Heart right ventricle (tissue), 16 donors: ENCODE measurements at regions not wholly inside any gene's neighbourhood (a gene's known extent, or its start where the extent isn't known, plus 50 kb on each side); places are given as distances from the start of the nearest gene placed in this dataset.
"Not testable (repeated sequence)": the region's sequence is repeated elsewhere in the genome, so short reads cannot be mapped to it uniquely, and the experiment has no call there.

Experiments used
- ATAC-seq, 8 donors: fragments of 200-7000 bp; cut with Tn5 transposase; one replicate each; pipeline ENCODE4 v1.9.1; 2020; ENCODE audit warnings: mild to moderate bottlenecking in 8 of 8, moderate library complexity in 8 of 8, moderate number of reproducible peaks in 1 of 8
- DNase-seq, 2 donors: peaks; one replicate each; pipeline ENCODE4 v3.0.0-alpha.2; 2020
- H3K27ac ChIP-seq, 10 donors: fragments of 200-600 bp; sonication (generic) in 2 of 10; one replicate each; pipeline versions ENCODE4 v1.5.0 to v1.8.0; 2020 to 2022; ENCODE audit warnings: mild to moderate bottlenecking in 3 of 10
- H3K27me3 ChIP-seq, 7 donors: fragments of 200-600 bp; one replicate each; pipeline ENCODE4 v1.8.0; 2021 to 2022; ENCODE audit warnings: mild to moderate bottlenecking in 2 of 7
- H3K36me3 ChIP-seq, 9 donors: fragments of 200-600 bp; sonication (generic) in 1 of 9; one replicate each; pipeline versions ENCODE4 v1.5.0 to v1.8.0; 2020 to 2022; ENCODE audit warnings: mild to moderate bottlenecking in 2 of 9
- H3K4me1 ChIP-seq, 9 donors: fragments of 200-600 bp; sonication (generic) in 1 of 9; one replicate each; pipeline versions ENCODE4 v1.5.0 to v1.8.0; 2020 to 2022; ENCODE audit warnings: mild to moderate bottlenecking in 4 of 9
- H3K4me3 ChIP-seq, 10 donors: fragments of 200-600 bp; sonication (generic) in 2 of 10; one replicate each; pipeline versions ENCODE4 v1.5.0 to v1.8.0; 2020 to 2022; ENCODE audit warnings: mild to moderate bottlenecking in 7 of 10, moderate library complexity in 2 of 10
- H3K9me3 ChIP-seq, 11 donors: fragments of 200-600 bp in 10 of 11; sonication (generic) in 2 of 11; one replicate each; pipeline versions ENCODE4 v1.5.0 to v1.8.0; 2013 to 2022; ENCODE audit warnings: mild to moderate bottlenecking in 2 of 11, control low read depth in 1 of 11, moderate library complexity in 1 of 11
- CTCF ChIP-seq, 9 donors: fragments of 200-600 bp; sonication (generic) in 2 of 9; IDR thresholded peaks; one replicate each; pipeline versions ENCODE4 v1.5.0 to v1.8.0; 2021 to 2022; ENCODE audit warnings: antibody characterized with exemption in 9 of 9, mild to moderate bottlenecking in 5 of 9, moderate library complexity in 1 of 9
- WGBS, 2 donors: extraction: QIAGEN DNeasy Blood & Tissue Kit; methylation state at CpG; one replicate each; pipeline ENCODE4 v1.1.7; 2013; ENCODE audit warnings: inconsistent platforms in 1 of 2; 5-methylcytosine and 5-hydroxymethylcytosine counted together
- intact Hi-C, 10 donors: fragments of 100-400 bp; cut with DNase I; formaldehyde crosslinking; loops; one replicate each; pipeline versions ENCODE4 v1.11.1 to v1.14.2; 2022
- donor health status: Arrhythmogenic right ventricular cardiomyopathy.
- donor health status: ischemic (EF 13 %, LVEDD 7.1; RV severe dilation, severe dysfunction).
- donor health status: healthy with polysubstance abuse.
- donor health status: DM: no; HTN: yes; CAD: no.
- donor health status: DM: no; HTN: no; CAD: no.
- donor health status: ischemic (EF 25% LVEDD 6.9; RV normal size, moderate dysfunction).
- donor health status: ischemic (EF 25% LVEDD 5.7; RV mildly dilated, moderate dysfunction).
- donor health status: healthy.
- donor health status: DM: yes; HTN: yes; CAD: no.
- donor health status: Ischemic cardiomyopathy.
- donor health status: ischemic (EF 35%, LVEDD 5.7; RV mildly dilated, moderate dysfunction).
- donor health status: nonischemic (EF 11% LVEDD 7.7; RV severe dilation, severe dysfunction).
- donor health status: DM: yes; HTN: yes; CAD: no.
- donor health status: PGD.
- donor health status: ischemic (EF 29% LVEDD 5.4; RV normal size, mild dysfunction).
- donor health status: nonischemic (EF 23%, LVEDD 6.1; RV moderate dilation, normal function).

- no peaks in the 10 kb centered on the region for H3K27me3 ChIP-seq
- H3K9me3 ChIP-seq = no peaks in the 10 kb centered on the region
- peaks cover 0 to 90% (median 10%) of the 10 kb centered on the region in 9 donors for H3K36me3 ChIP-seq
- H3K27ac ChIP-seq = peak overlapping the region in 2 of 10 donors; percentile 9 to 60
- peaks cover 0 to 18% (median 10%) of the 10 kb centered on the region in 9 donors for H3K4me1 ChIP-seq
- no peak for TF ChIP-seq CTCF (IDR thresholded peaks at IDR 0.05)
- intact Hi-C loops = no loop called here
- no peak for DNase-seq
- 57 to 71% methylated on average over 4 of the region's 4 CpGs for WGBS, 2 donors
- no peak for ATAC-seq
- H3K4me3 ChIP-seq = no peak overlapping the region
Measured at GRCh38 chr21:36229181-36229580, 72.6 kb downstream of the DOP1B start.

GRCh38 chr21:36231444-36231843 lies 74.8 kb downstream of the DOP1B start:
- H3K27me3 ChIP-seq, DNase-seq, H3K27ac ChIP-seq, ATAC-seq, H3K4me3 ChIP-seq, H3K9me3 ChIP-seq: not testable (repeated sequence)
- peaks cover 0 to 69% (median 10%) of the 10 kb centered on the region in 9 donors for H3K36me3 ChIP-seq
- H3K4me1 ChIP-seq = peaks cover 0 to 31% (median 14%) of the 10 kb centered on the region in 9 donors
- WGBS, 2 donors = 95 to 100% methylated on average over 3 of the region's 3 CpGs
- intact Hi-C loops = loop anchor here in 1 of 10 donors (10.0 kb wide), 1 partner anchor 77 kb away; the partner anchor contains the start of gene DOP1B

- intact Hi-C loops = loop anchor here in 1 of 10 donors (10.0 kb wide), 1 partner anchor 78 kb away; the partner anchor contains the start of gene DOP1B
- no peak for DNase-seq
- Histone ChIP-seq H3K36me3 (peaks cover 0 to 68% (median 10%) of the 10 kb centered on the region in 9 donors), H3K9me3 (no peaks in the 10 kb centered on the region), H3K27me3 (no peaks in the 10 kb centered on the region), H3K27ac (peak overlapping the region in 7 of 10 donors; percentile 4 to 70 (median 47)), H3K4me1 (peaks cover 0 to 31% (median 14%) of the 10 kb centered on the region in 9 donors), H3K4me3 (no peak overlapping the region)
- TF ChIP-seq CTCF (IDR thresholded peaks at IDR 0.05) = no peak
- 58 to 76% methylated on average over 9 of the region's 9 CpGs for WGBS, 2 donors
- peak in 6 of 8 donors; percentile 49 to 77 (median 68) for ATAC-seq
Measured at GRCh38 chr21:36232641-36233040, 76.0 kb downstream of the DOP1B start.

- intact Hi-C loops = loop anchor here in 1 of 10 donors (10.0 kb wide), 1 partner anchor 80 kb away; the partner anchor contains the start of gene DOP1B
- WGBS, 2 donors = 45 to 59% methylated on average over 8 of the region's 8 CpGs
- H3K27me3 ChIP-seq = no peaks in the 10 kb centered on the region
- peak in 5 of 8 donors; percentile 41 to 76 (median 51) for ATAC-seq
- H3K4me3 ChIP-seq = no peak overlapping the region
- H3K27ac ChIP-seq = peak overlapping the region in 4 of 10 donors; percentile 12 to 43 (median 29)
- H3K4me1 ChIP-seq = peaks cover 0 to 27% (median 14%) of the 10 kb centered on the region in 9 donors
- H3K36me3 ChIP-seq = peaks cover 0 to 72% (median 18%) of the 10 kb centered on the region in 9 donors
- no peaks in the 10 kb centered on the region for H3K9me3 ChIP-seq
- no peak for TF ChIP-seq CTCF (IDR thresholded peaks at IDR 0.05)
- DNase-seq = no peak
Measured at GRCh38 chr21:36235058-36235582, 78.5 kb downstream of the DOP1B start.
